GM23338 (cell line): ENCODE measurements at regions not wholly inside any gene's neighbourhood (a gene's known extent, or its start where the extent isn't known, plus 50 kb on each side); places are given as distances from the start of the nearest gene placed in this dataset.
A peak's percentile ranks its signal among the peaks of the same experiment; 100 is the strongest.

Experiments
- ATAC-seq: fragments of 200-7000 bp; cut with Tn5 transposase; 3 replicates; pipeline ENCODE4 v1.9.1; 2020
- DNase-seq: peaks from one replicate; pipeline ENCODE4 v3.0.0-alpha.2; 2015; ENCODE audit warnings: low spot score
- H2AFZ ChIP-seq: fragments of 200-600 bp; sonication (generic); 2 replicates; pipeline ENCODE4 v1.8.0; 2016; ENCODE audit warnings: antibody characterized with exemption, mild to moderate bottlenecking, moderate library complexity
- H3F3A ChIP-seq: fragments of 200-600 bp; sonication (generic); replicated peaks from 2 replicates; pipeline ENCODE4 v1.8.0; 2017; ENCODE audit warnings: antibody characterized with exemption, mixed run types, low read depth
- H3K27ac ChIP-seq: fragments of 200-600 bp; sonication (generic); 2 replicates; pipeline ENCODE4 v1.6.1; 2016; ENCODE audit warnings: low read depth
- H3K27me3 ChIP-seq: fragments of 200-600 bp; sonication (generic); 2 replicates; pipeline ENCODE4 v1.8.0; 2016; ENCODE audit warnings: mild to moderate bottlenecking, mixed run types, moderate library complexity; ENCODE audit not compliant: insufficient read depth
- H3K36me3 ChIP-seq: fragments of 200-600 bp; sonication (generic); 2 replicates; pipeline ENCODE4 v1.8.0; 2016; ENCODE audit warnings: mild to moderate bottlenecking; ENCODE audit not compliant: insufficient read depth
- H3K4me1 ChIP-seq: fragments of 200-600 bp; sonication (generic); 2 replicates; pipeline ENCODE4 v1.8.0; 2016; ENCODE audit warnings: mild to moderate bottlenecking, moderate library complexity; ENCODE audit not compliant: insufficient read depth
- H3K4me2 ChIP-seq: fragments of 200-600 bp; sonication (generic); 2 replicates; pipeline ENCODE4 v1.7.1; 2017; ENCODE audit warnings: mixed run types
- H3K4me3 ChIP-seq: fragments of 200-600 bp; sonication (generic); 2 replicates; pipeline ENCODE4 v1.6.1; 2016; ENCODE audit warnings: mixed run types
- H3K79me2 ChIP-seq: fragments of 200-600 bp; sonication (generic); replicated peaks from 2 replicates; pipeline ENCODE4 v1.8.0; 2017; ENCODE audit warnings: mild to moderate bottlenecking; ENCODE audit not compliant: insufficient read depth
- H3K9me2 ChIP-seq: fragments of 200-600 bp; sonication (generic); 2 replicates; pipeline ENCODE4 v1.8.0; 2017; ENCODE audit not compliant: insufficient read depth
- H4K20me1 ChIP-seq: fragments of 200-600 bp; sonication (generic); replicated peaks from 2 replicates; pipeline ENCODE4 v1.8.0; 2017; ENCODE audit warnings: mild to moderate bottlenecking; ENCODE audit not compliant: insufficient read depth
- H3K27ac Mint-ChIP-seq: 2 replicates; pipeline ENCODE4 v1.8.0; 2020; ENCODE audit warnings: inconsistent platforms, mild to moderate bottlenecking, moderate library complexity, mixed read lengths
- H3K27me3 Mint-ChIP-seq: 3 replicates; pipeline ENCODE4 v1.8.0; 2022; ENCODE audit warnings: low read depth, mild to moderate bottlenecking, moderate library complexity, mixed read lengths, inconsistent platforms; ENCODE audit not compliant: insufficient read depth, poor library complexity
- H3K36me3 Mint-ChIP-seq: 3 replicates; pipeline ENCODE4 v1.8.0; 2021; ENCODE audit warnings: low read depth, mild to moderate bottlenecking, inconsistent platforms, moderate library complexity, mixed read lengths
- H3K4me1 Mint-ChIP-seq: 3 replicates; pipeline ENCODE4 v1.8.0; 2020; ENCODE audit warnings: mild to moderate bottlenecking, inconsistent platforms, mixed read lengths
- H3K4me3 Mint-ChIP-seq: 3 replicates; pipeline ENCODE4 v1.8.0; 2021; ENCODE audit warnings: moderate library complexity, mild to moderate bottlenecking, inconsistent platforms, mixed read lengths
- H3K9me3 Mint-ChIP-seq: 3 replicates; pipeline ENCODE4 v1.8.0; 2020; ENCODE audit warnings: moderate library complexity, mild to moderate bottlenecking, inconsistent platforms, mixed read lengths
- CREB1 ChIP-seq: fragments of 250-450 bp; sonication (Bioruptor Pico); IDR thresholded peaks from 2 replicates; pipeline ENCODE4 v1.5.0; 2020; ENCODE audit warnings: low read depth, mild to moderate bottlenecking, moderate library complexity
- CTCF ChIP-seq, 2 experiments: fragments of 200-600 bp in 1 of 2; sonication (generic) in 1 of 2; conservative IDR thresholded peaks; 2 replicates each; pipeline versions ENCODE4 v1.5.1 to v1.6.1; 2016 to 2017; ENCODE audit warnings: antibody characterized with exemption in 2 of 2, low read depth in 2 of 2, mild to moderate bottlenecking in 2 of 2, moderate library complexity in 1 of 2
- ETS1 ChIP-seq: IDR thresholded peaks from 2 replicates; pipeline ENCODE4 v1.6.1; 2016; ENCODE audit warnings: antibody characterized with exemption
- EZH2 ChIP-seq: fragments of 200-600 bp; sonication (generic); IDR thresholded peaks from one replicate; pipeline ENCODE4 v1.8.0; 2017; ENCODE audit warnings: antibody characterized with exemption, mild to moderate bottlenecking, low read depth; ENCODE audit not compliant: unreplicated experiment
- EZH2phosphoT487 ChIP-seq: fragments of 200-600 bp; sonication (generic); IDR thresholded peaks from one replicate; pipeline ENCODE4 v1.8.1; 2018; ENCODE audit warnings: antibody characterized with exemption; ENCODE audit not compliant: unreplicated experiment
- JUNB ChIP-seq: IDR thresholded peaks from one replicate; pipeline ENCODE4 v1.6.1; 2016; ENCODE audit warnings: antibody characterized with exemption; ENCODE audit not compliant: unreplicated experiment
- NANOG ChIP-seq: IDR thresholded peaks from 2 replicates; pipeline ENCODE4 v1.6.1; 2016; ENCODE audit warnings: antibody characterized with exemption, borderline replicate concordance
- POLR2AphosphoS5 ChIP-seq: IDR thresholded peaks from 2 replicates; pipeline ENCODE4 v1.6.1; 2016; ENCODE audit warnings: antibody characterized with exemption, low read depth
- REST ChIP-seq: IDR thresholded peaks from one replicate; pipeline ENCODE4 v1.6.1; 2018; ENCODE audit warnings: antibody characterized with exemption; ENCODE audit not compliant: unreplicated experiment
- STAT1 ChIP-seq: IDR thresholded peaks from one replicate; pipeline ENCODE4 v1.6.1; 2016; ENCODE audit warnings: antibody characterized with exemption; ENCODE audit not compliant: unreplicated experiment
- ZNF331 ChIP-seq: fragments of 250-450 bp; sonication (Bioruptor Pico); IDR thresholded peaks from 2 replicates; pipeline ENCODE4 v1.5.0; 2020; ENCODE audit warnings: low read depth, mild to moderate bottlenecking, moderate library complexity

- no peaks in the 10 kb centered on the region for H3K4me1 Mint-ChIP-seq
- DNase-seq (no peak), ATAC-seq (no peak)
- no peaks in the 10 kb centered on the region; the same call in 2 of the 3 replicates for H3K9me3 Mint-ChIP-seq
- H3K4me2 ChIP-seq: no peak overlapping the region
- H3K27ac Mint-ChIP-seq: no peak overlapping the region
- no peaks in the 10 kb centered on the region for H3K79me2 ChIP-seq
- H3K27me3 ChIP-seq: no peaks in the 10 kb centered on the region
- no peak overlapping the region for H3K4me3 Mint-ChIP-seq
- H3K27me3 Mint-ChIP-seq: no peaks in the 10 kb centered on the region
- H3K27ac ChIP-seq: no peak overlapping the region
- no peaks in the 10 kb centered on the region for H3K36me3 Mint-ChIP-seq
- no peaks in the 10 kb centered on the region for H4K20me1 ChIP-seq
- TF ChIP-seq NANOG: no peak
- TF ChIP-seq STAT1: no peak
- no peak for TF ChIP-seq REST
- no peak for TF ChIP-seq EZH2phosphoT487
- no peak for TF ChIP-seq JUNB
- no peak for TF ChIP-seq ZNF331
- TF ChIP-seq CREB1 (CRISPR knock-in tag): no peak
- no peak for TF ChIP-seq CTCF (conservative IDR thresholded peaks at IDR 0.05; ENCODE audit: low read depth in 2 of 2)
- TF ChIP-seq ETS1: no peak
- no peak for TF ChIP-seq POLR2AphosphoS5
- no peak for TF ChIP-seq EZH2
- H3K9me2 ChIP-seq: no peaks in the 10 kb centered on the region
- peak overlapping the region; percentile 83 for H2AFZ ChIP-seq
- no peaks in the 10 kb centered on the region for H3F3A ChIP-seq
- H3K36me3 ChIP-seq: no peaks in the 10 kb centered on the region
- no peaks in the 10 kb centered on the region for H3K4me1 ChIP-seq
- no peak overlapping the region for H3K4me3 ChIP-seq
These were observed 115.5 kb downstream of the GMNC start for GRCh38 chr3:190746986-190747385.
